H1 (cell line): ENCODE measurements at regions not wholly inside any gene's neighbourhood (a gene's known extent, or its start where the extent isn't known, plus 50 kb on each side); places are given as distances from the start of the nearest gene placed in this dataset.

ENCODE experiments used
- CTCF ChIA-PET: fragments of 300-600 bp; sonication (Branson Sonifier 250); formaldehyde crosslinking; loops from one replicate; lab custom pipeline; 2021; ENCODE audit not compliant: partially characterized antibody; lab: Charles Lee
- POLR2A ChIA-PET: fragments of 300-600 bp; sonication (Branson Sonifier 250); formaldehyde crosslinking; loops from one replicate; lab custom pipeline; 2021; ENCODE audit warnings: inconsistent platforms; ENCODE audit not compliant: partially characterized antibody; lab: Charles Lee
- DNase-seq, 2 experiments: peaks; one replicate each; pipeline versions ENCODE4 v3.0.0 to v3.0.0-alpha.2; 2010 to 2022; ENCODE audit warnings: low spot score in 2 of 2, low read depth in 1 of 2, mixed read lengths in 1 of 2
- FAIRE-seq: peaks from 2 replicates; lab custom pipeline; 2011; peaks lifted over from hg19 to GRCh38; lab: Jason Lieb, UNC
- H2AFZ ChIP-seq: 2 replicates; pipeline ENCODE4 v1.8.1; 2012; ENCODE audit warnings: low read length, inconsistent platforms
- H2AK5ac ChIP-seq: 2 replicates; pipeline ENCODE4 v1.6.1; 2013; ENCODE audit warnings: low read depth, low read length
- H2BK120ac ChIP-seq: replicated peaks from 2 replicates; pipeline ENCODE3; 2013; ENCODE audit warnings: low read depth, low read length, inconsistent platforms
- H2BK12ac ChIP-seq: 2 replicates; pipeline ENCODE4 v1.6.1; 2013; ENCODE audit warnings: low read depth, low read length
- H2BK15ac ChIP-seq: 2 replicates; pipeline ENCODE4 v1.6.1; 2013; ENCODE audit warnings: low read length
- H2BK20ac ChIP-seq: 2 replicates; pipeline ENCODE4 v1.6.1; 2013; ENCODE audit warnings: low read length
- H2BK5ac ChIP-seq: 2 replicates; pipeline ENCODE4 v1.6.1; 2013; ENCODE audit warnings: low read depth, low read length
- H3K14ac ChIP-seq: 2 replicates; pipeline ENCODE4 v1.6.1; 2013; ENCODE audit warnings: inconsistent platforms; ENCODE audit not compliant: insufficient read length
- H3K18ac ChIP-seq: 2 replicates; pipeline ENCODE4 v1.6.1; 2013; ENCODE audit warnings: low read length; ENCODE audit errors: extremely low read depth
- H3K23ac ChIP-seq: 2 replicates; pipeline ENCODE4 v1.6.1; 2013; ENCODE audit warnings: inconsistent platforms; ENCODE audit not compliant: insufficient read length
- H3K23me2 ChIP-seq: 2 replicates; pipeline ENCODE4 v1.6.1; 2013; ENCODE audit warnings: low read depth, low read length
- H3K27ac ChIP-seq: 2 replicates; pipeline ENCODE4 v1.6.1; 2011; ENCODE audit warnings: low read depth, low read length, inconsistent platforms
- H3K27me3 ChIP-seq, 4 experiments: replicated peaks in 1 of 4; 1 replicate in 1 of 4; 2 replicates in 3 of 4; pipeline versions ENCODE4 v1.6.1 to v1.8.1; 2011 to 2013; ENCODE audit warnings: low read length in 3 of 4, mild to moderate bottlenecking in 3 of 4, inconsistent platforms in 2 of 4, mixed read lengths in 2 of 4, moderate library complexity in 1 of 4; ENCODE audit not compliant: control insufficient read depth in 3 of 4, insufficient read depth in 3 of 4; ENCODE audit errors: extremely low read depth in 1 of 4
- H3K36me3 ChIP-seq, 4 experiments: 2 replicates each; pipeline versions ENCODE4 v1.6.1 to v1.8.1; 2011 to 2013; ENCODE audit warnings: mild to moderate bottlenecking in 4 of 4, low read length in 3 of 4, moderate library complexity in 2 of 4, control low read depth in 1 of 4, inconsistent platforms in 1 of 4; ENCODE audit not compliant: insufficient read depth in 4 of 4, control insufficient read depth in 2 of 4
- H3K4ac ChIP-seq: replicated peaks from 2 replicates; pipeline ENCODE3; 2013; ENCODE audit warnings: low read length, low read depth, mixed read lengths, inconsistent platforms; ENCODE audit not compliant: insufficient read length
- H3K4me1 ChIP-seq, 4 experiments: replicated peaks in 1 of 4; 1 replicate in 1 of 4; 2 replicates in 3 of 4; pipeline versions ENCODE4 v1.6.1 to v1.8.1; 2011 to 2013; ENCODE audit warnings: low read length in 3 of 4, inconsistent platforms in 2 of 4, mixed read lengths in 1 of 4; ENCODE audit not compliant: insufficient read depth in 4 of 4, control insufficient read depth in 3 of 4
- H3K4me2 ChIP-seq, 2 experiments: 2 replicates each; pipeline versions ENCODE4 v1.6.1 to v1.8.1; 2011 to 2013; ENCODE audit warnings: low read depth in 2 of 2, low read length in 2 of 2, control low read depth in 1 of 2, inconsistent platforms in 1 of 2, mild to moderate bottlenecking in 1 of 2; ENCODE audit not compliant: insufficient read depth in 1 of 2
- H3K4me3 ChIP-seq, 4 experiments: fragments of 200-600, 300-600 bp in 1 of 4; sonication (generic), shearing (Covaris generic), sonication (Bioruptor Twin) in 1 of 4; 2 replicates each; pipeline versions ENCODE4 v1.5.1 to v1.8.1; 2011 to 2016; ENCODE audit warnings: low read length in 4 of 4, low read depth in 3 of 4, control low read depth in 2 of 4, inconsistent platforms in 2 of 4, mild to moderate bottlenecking in 2 of 4, mixed read lengths in 1 of 4, moderate library complexity in 1 of 4; ENCODE audit not compliant: insufficient read depth in 2 of 4; ENCODE audit errors: extremely low read depth in 1 of 4
- H3K56ac ChIP-seq: replicated peaks from 2 replicates; pipeline ENCODE3; 2013; ENCODE audit warnings: low read depth, mild to moderate bottlenecking, mixed read lengths, low read length, inconsistent platforms; ENCODE audit not compliant: insufficient read length
- H3K79me1 ChIP-seq: 2 replicates; pipeline ENCODE4 v1.6.1; 2013; ENCODE audit warnings: low read depth, low read length, control low read depth
- H3K79me2 ChIP-seq, 2 experiments: 2 replicates each; pipeline versions ENCODE4 v1.6.1 to v1.8.1; 2012 to 2013; ENCODE audit warnings: low read length in 2 of 2, mild to moderate bottlenecking in 2 of 2, inconsistent platforms in 1 of 2; ENCODE audit not compliant: insufficient read depth in 2 of 2, control insufficient read depth in 1 of 2
- H3K9ac ChIP-seq, 4 experiments: replicated peaks in 1 of 4; 1 replicate in 1 of 4; 2 replicates in 3 of 4; pipeline versions ENCODE4 v1.6.1 to v1.8.1; 2011 to 2013; ENCODE audit warnings: low read depth in 3 of 4, low read length in 3 of 4, control low read depth in 2 of 4, mild to moderate bottlenecking in 2 of 4, moderate library complexity in 2 of 4, inconsistent platforms in 1 of 4; ENCODE audit errors: extremely low read depth in 1 of 4
- H3K9me3 ChIP-seq, 2 experiments: 2 replicates each; pipeline versions ENCODE4 v1.6.1 to v1.8.1; 2012 to 2013; ENCODE audit warnings: mild to moderate bottlenecking in 2 of 2, moderate library complexity in 2 of 2, control low read depth in 1 of 2, inconsistent platforms in 1 of 2, low read depth in 1 of 2, low read length in 1 of 2, mixed read lengths in 1 of 2; ENCODE audit not compliant: insufficient read depth in 2 of 2
- H4K20me1 ChIP-seq, 2 experiments: replicated peaks in 1 of 2; 2 replicates each; pipeline versions ENCODE3 to v1.8.1; 2011 to 2013; ENCODE audit warnings: inconsistent platforms in 2 of 2, low read length in 2 of 2, mild to moderate bottlenecking in 1 of 2; ENCODE audit not compliant: insufficient read depth in 2 of 2, control insufficient read depth in 1 of 2
- H4K5ac ChIP-seq: 2 replicates; pipeline ENCODE4 v1.6.1; 2013; ENCODE audit warnings: low read length, low read depth, mixed read lengths, inconsistent platforms; ENCODE audit not compliant: insufficient read length
- H4K8ac ChIP-seq: 2 replicates; pipeline ENCODE4 v1.8.0; 2013; ENCODE audit warnings: mild to moderate bottlenecking, moderate library complexity, low read length, inconsistent platforms; ENCODE audit not compliant: insufficient read depth; ENCODE audit errors: extremely low read depth
- H4K91ac ChIP-seq: replicated peaks from 2 replicates; pipeline ENCODE3; 2013; ENCODE audit warnings: low read length, mixed read lengths, inconsistent platforms; ENCODE audit not compliant: insufficient read length
- ASH2L ChIP-seq: fragments of 200-600, 300-600 bp; sonication (generic); IDR thresholded peaks from one replicate; pipeline ENCODE4 v1.7.1; 2017; ENCODE audit warnings: low read length
- ATF3 ChIP-seq: IDR thresholded peaks from 2 replicates; pipeline ENCODE4 v1.6.1; 2011; ENCODE audit warnings: low read depth, mild to moderate bottlenecking, low read length; ENCODE audit not compliant: insufficient read depth
- CBX5 ChIP-seq: fragments of 300-800, 300-1000 bp; sonication (generic); IDR thresholded peaks from 2 replicates; pipeline ENCODE4 v1.7.1; 2016; ENCODE audit warnings: antibody characterized with exemption, low read length, low read depth
- CBX8 ChIP-seq: fragments of 300-800, 300-1000 bp; sonication (generic); IDR thresholded peaks from 2 replicates; pipeline ENCODE4 v1.7.1; 2016; ENCODE audit warnings: low read depth, low read length, borderline replicate concordance
- CREB1 ChIP-seq: IDR thresholded peaks from 2 replicates; pipeline ENCODE4 v1.6.1; 2012; ENCODE audit warnings: inconsistent platforms
- GTF2F1 ChIP-seq: IDR thresholded peaks from 2 replicates; pipeline ENCODE4 v1.6.1; 2012; ENCODE audit warnings: low read depth, low read length, improper control_type of control experiment, borderline replicate concordance
- JUN ChIP-seq: IDR thresholded peaks from 2 replicates; pipeline ENCODE4 v1.6.1; 2011; ENCODE audit warnings: low read depth, mild to moderate bottlenecking, improper control_type of control experiment, low read length
- MAFK ChIP-seq: IDR thresholded peaks from 2 replicates; pipeline ENCODE4 v1.6.1; 2012; ENCODE audit warnings: low read depth, mild to moderate bottlenecking, improper control_type of control experiment, low read length
- POLR2A ChIP-seq, 2 experiments: IDR thresholded peaks; 1 replicate in 1 of 2; 2 replicates in 1 of 2; pipeline ENCODE4 v1.6.1; 2011; ENCODE audit warnings: low read depth in 2 of 2, low read length in 2 of 2, mild to moderate bottlenecking in 2 of 2; ENCODE audit errors: control extremely low read depth in 1 of 2
- POLR2AphosphoS5 ChIP-seq: IDR thresholded peaks from 2 replicates; pipeline ENCODE4 v1.6.1; 2011; ENCODE audit warnings: low read depth, low read length
- RAD21 ChIP-seq, 2 experiments: IDR thresholded peaks in 1 of 2; conservative IDR thresholded peaks in 1 of 2; 2 replicates each; pipeline ENCODE4 v1.6.1; 2011; ENCODE audit warnings: low read depth in 2 of 2, low read length in 2 of 2, improper control_type of control experiment in 1 of 2, inconsistent platforms in 1 of 2, mild to moderate bottlenecking in 1 of 2, moderate library complexity in 1 of 2
- RFX5 ChIP-seq: IDR thresholded peaks from 2 replicates; pipeline ENCODE4 v1.6.1; 2011; ENCODE audit warnings: low read depth, low read length, improper control_type of control experiment, borderline replicate concordance
- SP2 ChIP-seq: IDR thresholded peaks from 2 replicates; pipeline ENCODE4 v1.6.1; 2012; ENCODE audit warnings: mild to moderate bottlenecking, low read length, inconsistent platforms
- SUZ12 ChIP-seq: fragments of 200-600 bp; sonication (generic); IDR thresholded peaks from 2 replicates; pipeline ENCODE4 v1.6.1; 2012; ENCODE audit warnings: mild to moderate bottlenecking, inconsistent platforms, low read length, moderate library complexity, mixed read lengths
- YY1 ChIP-seq: IDR thresholded peaks from 2 replicates; pipeline ENCODE4 v1.6.1; 2011; ENCODE audit warnings: low read depth, mild to moderate bottlenecking, low read length
- WGBS, 2 experiments: shearing (Covaris generic) in 1 of 2; methylation state at CpG; one replicate each; pipeline versions ENCODE4 v1.1.6 to v1.1.7; 2013 to 2015; ENCODE audit warnings: low lambda C conversion rate in 2 of 2, mixed read lengths in 2 of 2, inconsistent platforms in 1 of 2, low coverage in 1 of 2, missing lambda C conversion rate in 1 of 2; ENCODE audit not compliant: insufficient replicate concordance in 2 of 2, insufficient coverage in 1 of 2, insufficient read length in 1 of 2; ENCODE audit errors: extremely low coverage in 1 of 2, missing lambda C conversion rate in 1 of 2; 5-methylcytosine and 5-hydroxymethylcytosine counted together

GRCh38 chr5:56433039-56433617, 200.0 kb upstream of the ANKRD55 start:
- H3K18ac ChIP-seq, result no peak overlapping the region
- TF ChIP-seq ATF3 (no peak), RFX5 (no peak), SP2 (no peak), MAFK (no peak), JUN (no peak), CREB1 (no peak), YY1 (no peak), ASH2L (no peak), POLR2A (IDR thresholded peaks at IDR 0.05; ENCODE audit: control extremely low read depth in 1 of 2, low read depth in 2 of 2, low read length in 2 of 2) (no peak), CBX5 (no peak), RAD21 (IDR thresholded peaks at IDR 0.05 in 1 of 2, conservative IDR thresholded peaks at IDR 0.05 in 1 of 2; ENCODE audit: low read depth in 2 of 2, low read length in 2 of 2) (no peak), SUZ12 (no peak), CBX8 (no peak), GTF2F1 (no peak), POLR2AphosphoS5 (no peak)

More at GRCh38 chr5:56433039-56433617, 200.0 kb upstream of the ANKRD55 start:
- Histone ChIP-seq H3K9ac (no peak overlapping the region), H3K14ac (no peak overlapping the region), H3K23ac (no peak overlapping the region), H3K36me3 (no peaks in the 10 kb centered on the region), H3K4me2 (no peak overlapping the region), H3K4me3 (no peak overlapping the region), H4K91ac (no peak overlapping the region), H3K9me3 (no peaks in the 10 kb centered on the region), H3K4ac (no peak overlapping the region), H2AK5ac (no peak overlapping the region), H2BK20ac (no peak overlapping the region), H2BK5ac (no peak overlapping the region), H3K56ac (no peak overlapping the region), H3K23me2 (no peaks in the 10 kb centered on the region), H3K4me1 (peaks cover 0 to 5% (median 0%) of the 10 kb centered on the region in 4 experiments; a peak in 1 of 7 replicates), H3K79me1 (no peaks in the 10 kb centered on the region), H2AFZ (no peak overlapping the region), H2BK120ac (no peak overlapping the region), H4K20me1 (no peaks in the 10 kb centered on the region), H4K5ac (no peak overlapping the region), H3K79me2 (no peaks in the 10 kb centered on the region), H4K8ac (no peak overlapping the region), H3K27me3 (no peaks in the 10 kb centered on the region), H3K27ac (no peak overlapping the region), H2BK12ac (no peak overlapping the region), H2BK15ac (no peak overlapping the region)
- CTCF ChIA-PET, result interaction anchor here (0.9 to 1.0 kb wide), 2 partner anchors 169 to 422 kb away, joined by 3 read pairs; no protein-coding TSS in a partner anchor
- WGBS, 2 experiments, result 94% methylated on average over 2 of the region's 2 CpGs; no CpG with 5 or more reads in 1 of the 2 experiments
- POLR2A ChIA-PET, result no interaction called here
- DNase-seq, result no peak
- FAIRE-seq, result no peak
